Middle frontal gyrus (tissue), 1 donor: ENCODE measurements at regions not wholly inside any gene's neighbourhood (a gene's known extent, or its start where the extent isn't known, plus 50 kb on each side); places are given as distances from the start of the nearest gene placed in this dataset.

Source experiments
- DNase-seq: peaks from one replicate; pipeline ENCODE4 v3.0.0-alpha.2; 2015; ENCODE audit warnings: low spot score; ENCODE audit errors: extremely low spot score

DNA sequence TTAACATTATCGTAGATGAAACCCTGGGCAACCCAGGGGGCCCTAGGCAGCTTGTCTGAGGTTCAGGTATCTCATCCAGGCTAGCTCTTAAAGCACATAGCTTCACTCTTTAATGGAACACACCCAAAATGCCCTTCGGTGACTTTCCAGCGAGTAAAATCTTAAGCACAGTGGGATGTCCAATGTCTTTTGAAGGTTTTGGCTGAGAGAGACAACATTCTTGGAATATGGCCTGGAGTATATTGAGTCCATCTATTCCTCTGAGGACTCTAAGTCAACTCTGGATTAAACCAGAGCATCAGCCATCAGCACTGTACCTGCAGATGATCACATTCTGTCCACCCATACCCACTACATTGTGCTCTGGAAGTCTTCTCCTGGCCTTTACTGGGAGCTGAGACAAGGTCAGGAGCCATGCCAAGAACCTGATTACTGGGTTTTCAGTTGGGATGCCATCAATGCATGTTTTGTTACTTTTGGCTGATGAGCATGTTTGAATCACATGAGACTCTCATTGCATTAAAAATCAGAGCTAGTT lies 63.4 kb upstream of the CDH11 start:
- no peak for DNase-seq

DNA sequence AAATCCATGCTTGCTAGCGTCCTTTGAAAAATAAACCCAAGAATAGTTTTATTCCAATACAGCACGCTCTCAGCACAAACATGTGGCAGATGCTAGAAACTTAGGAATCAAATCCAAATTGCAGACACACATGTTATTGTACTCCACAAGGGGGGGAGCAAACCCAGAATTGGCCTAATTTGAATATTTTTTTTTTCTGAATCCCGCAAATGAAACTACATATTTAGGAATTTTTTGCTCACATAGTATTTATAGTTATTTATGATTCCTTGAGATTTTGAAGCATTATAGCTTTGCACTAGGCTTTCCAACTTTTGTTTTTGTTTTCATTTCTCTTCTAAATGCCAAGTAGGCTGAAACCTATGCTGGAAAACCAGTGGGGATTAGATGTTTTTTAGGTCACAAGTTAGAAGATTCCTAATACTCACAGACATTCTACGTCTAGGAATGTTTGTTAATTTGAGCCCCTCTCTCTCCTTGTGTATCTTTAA lies 59.3 kb upstream of the CDH11 start:
- DNase-seq, result no peak

DNA sequence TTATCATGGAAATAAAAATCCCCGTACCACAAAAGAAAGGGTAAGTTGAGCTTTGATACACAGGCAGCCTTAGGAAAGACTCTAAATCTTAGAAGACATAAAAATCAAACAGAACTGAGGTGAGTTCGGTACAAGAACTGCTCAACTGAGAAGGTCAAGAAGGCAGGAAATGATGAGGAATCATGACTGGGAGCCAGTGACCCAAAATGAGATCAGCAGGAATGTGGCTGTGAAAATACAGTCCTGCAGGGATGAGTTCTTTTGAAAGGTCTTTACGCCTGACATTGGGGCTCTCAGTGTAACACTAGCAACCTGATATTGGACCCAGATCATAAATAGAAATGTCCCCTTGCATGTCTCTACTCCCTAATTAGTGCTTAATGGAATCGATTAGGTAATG lies 56.3 kb upstream of the CDH11 start:
- no peak for DNase-seq

DNA sequence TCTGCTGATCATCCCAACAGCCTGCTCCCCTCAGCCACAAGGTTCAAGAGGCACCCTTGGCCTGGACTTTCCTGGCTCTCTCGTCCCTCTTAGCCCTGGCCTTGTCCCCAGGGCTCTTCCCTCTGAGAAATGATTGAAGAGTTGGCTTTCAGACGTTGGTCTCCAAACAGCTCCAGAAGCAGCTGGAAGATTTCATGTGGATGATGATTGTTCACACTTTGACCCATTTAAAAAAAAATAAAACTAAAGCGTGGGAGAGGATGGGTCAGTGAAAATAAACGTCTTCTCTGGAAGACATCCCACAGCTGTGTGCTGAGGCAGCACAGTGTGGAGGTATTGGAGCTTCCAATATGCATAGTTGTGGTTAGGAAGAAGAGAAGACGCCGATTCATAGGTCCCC lies 54.7 kb upstream of the CDH11 start:
- no peak for DNase-seq

DNA sequence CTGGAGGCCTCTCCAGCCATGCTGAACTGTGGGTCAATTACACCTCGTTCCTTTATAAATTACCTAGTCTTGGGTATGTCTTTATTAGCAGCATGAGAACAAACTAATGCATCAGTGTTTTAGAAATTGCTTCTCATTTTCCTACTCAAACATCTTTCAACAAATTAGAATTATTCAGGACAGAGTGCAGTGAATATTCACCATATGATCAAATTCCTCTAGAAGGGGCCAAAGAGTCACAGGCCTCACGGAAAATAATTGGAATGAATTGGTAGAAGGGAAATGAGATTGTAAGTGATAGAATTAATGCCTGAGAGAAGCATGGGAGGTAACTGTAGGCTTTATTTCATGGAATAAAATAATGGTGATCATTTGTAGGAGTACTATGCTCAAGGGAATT lies 50.5 kb upstream of the CDH11 start:
- no peak for DNase-seq
